H1 (cell line): ENCODE measurements at regions not wholly inside any gene's neighbourhood (a gene's known extent, or its start where the extent isn't known, plus 50 kb on each side); places are given as distances from the start of the nearest gene placed in this dataset.

Experiments
- CBX8 ChIP-seq: fragments of 300-800, 300-1000 bp; sonication (generic); IDR thresholded peaks from 2 replicates; pipeline ENCODE4 v1.7.1; 2016; ENCODE audit warnings: low read depth, low read length, borderline replicate concordance
- POLR2AphosphoS5 ChIP-seq: IDR thresholded peaks from 2 replicates; pipeline ENCODE4 v1.6.1; 2011; ENCODE audit warnings: low read depth, low read length

DNA sequence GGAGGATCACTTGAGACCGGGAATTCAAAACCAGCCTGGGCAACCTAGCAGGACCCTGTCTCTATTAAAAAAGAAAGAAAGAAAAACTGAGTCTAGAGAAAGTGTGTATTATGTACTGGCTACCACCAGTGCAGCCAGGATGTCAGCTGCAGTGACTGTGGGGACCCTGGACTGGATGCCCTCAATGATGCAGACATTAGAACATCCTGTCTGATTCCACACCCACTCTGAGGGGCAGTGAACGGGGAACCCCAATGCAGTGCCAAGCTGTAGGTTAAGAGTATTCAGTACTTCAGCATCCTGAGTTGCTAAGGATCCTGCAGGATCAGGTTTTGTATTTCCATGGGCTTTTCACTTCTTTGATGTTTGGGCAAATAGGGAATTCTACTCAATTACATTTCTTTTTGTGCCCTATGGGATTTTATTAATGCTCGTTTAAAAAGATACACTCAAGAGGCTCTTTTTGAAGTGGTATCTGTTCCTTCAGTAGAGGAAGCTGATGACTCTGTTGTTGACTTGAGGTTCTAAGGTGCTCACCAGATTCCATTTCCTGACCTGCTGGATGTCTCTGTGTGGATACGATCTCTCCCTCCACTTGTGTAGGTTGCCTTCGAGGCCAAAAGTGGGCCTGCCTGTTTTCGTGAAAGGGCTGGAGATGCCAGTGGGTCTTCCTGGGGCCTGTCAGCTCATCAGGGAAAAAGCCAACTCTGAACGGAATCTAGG is 85.9 kb upstream of the CLCN4 start (continued):
- TF ChIP-seq CBX8 = no peak
- no peak for TF ChIP-seq POLR2AphosphoS5
